HepG2 (cell line): ENCODE measurements at regions not wholly inside any gene's neighbourhood (a gene's known extent, or its start where the extent isn't known, plus 50 kb on each side); places are given as distances from the start of the nearest gene placed in this dataset.

Experiments used
- ATAC-seq: fragments of 200-7000 bp; cut with Tn5 transposase; 3 replicates; pipeline ENCODE4 v1.9.1; 2020; ENCODE audit warnings: mild to moderate bottlenecking, moderate library complexity
- BruUV-seq: library from RNA; stranded (reverse); fragments of 400-500 nt; replicated peaks from 2 replicates; lab custom pipeline; 2021; lab: Mats Ljungman, UMichigan
- CTCF ChIA-PET: fragments of 300-600 bp; formaldehyde crosslinking; extraction: SDS; loops from one replicate; lab custom pipeline; 2021; ENCODE audit warnings: low total read pairs, inconsistent platforms, low intra/inter-chr PET ratio; lab: Yijun Ruan, JAX
- POLR2A ChIA-PET: fragments of 350-600 bp; sonication (Branson Sonifier 250); formaldehyde crosslinking; loops from one replicate; lab custom pipeline; 2020; ENCODE audit warnings: antibody characterized with exemption, inconsistent platforms; lab: Yijun Ruan, JAX
- DNase-seq: peaks from one replicate; pipeline ENCODE4 v3.0.0-alpha.2; 2015; ENCODE audit warnings: low spot score
- FAIRE-seq: peaks from 3 replicates; lab custom pipeline; 2011; peaks lifted over from hg19 to GRCh38; lab: Jason Lieb, UNC
- H2AFZ ChIP-seq: one replicate; pipeline ENCODE4 v1.6.1; 2011; ENCODE audit warnings: low read length, inconsistent platforms
- H3K27ac ChIP-seq: fragments of 300-600 bp; 3 replicates; pipeline ENCODE4 v1.8.0; 2011; ENCODE audit warnings: mixed run types, mild to moderate bottlenecking, mixed read lengths, low read length, inconsistent platforms; ENCODE audit not compliant: insufficient read depth; ENCODE audit errors: extremely low read length
- H3K27me3 ChIP-seq, 2 experiments: fragments of 200-600 bp in 1 of 2; 2 replicates in 1 of 2; 3 replicates in 1 of 2; pipeline versions ENCODE4 v1.6.0 to v1.8.0; 2011; ENCODE audit warnings: low read length in 2 of 2, mild to moderate bottlenecking in 2 of 2, moderate library complexity in 2 of 2, inconsistent platforms in 1 of 2; ENCODE audit not compliant: insufficient read depth in 2 of 2, control insufficient read depth in 1 of 2
- H3K36me3 ChIP-seq, 2 experiments: fragments of 200-600 bp in 1 of 2; replicated peaks in 1 of 2; 2 replicates in 1 of 2; 3 replicates in 1 of 2; pipeline versions ENCODE4 v1.5.1 to v1.8.0; 2011; ENCODE audit warnings: low read length in 2 of 2, inconsistent platforms in 1 of 2; ENCODE audit not compliant: insufficient read depth in 2 of 2, control insufficient read depth in 1 of 2
- H3K4me1 ChIP-seq: 2 replicates; pipeline ENCODE4 v1.5.1; 2012; ENCODE audit warnings: low read length, inconsistent platforms; ENCODE audit not compliant: insufficient read depth
- H3K4me2 ChIP-seq: 2 replicates; pipeline ENCODE4 v1.6.0; 2011; ENCODE audit warnings: low read depth, low read length, inconsistent platforms
- H3K4me3 ChIP-seq, 3 experiments: fragments of 200-600 bp in 1 of 3; sonication (generic), shearing (Covaris generic) in 1 of 3; replicated peaks in 1 of 3; 2 replicates each; pipeline ENCODE4 v1.5.1; 2011 to 2016; ENCODE audit warnings: low read length in 3 of 3, inconsistent platforms in 2 of 3, low read depth in 2 of 3, mild to moderate bottlenecking in 2 of 3, control low read depth in 1 of 3, mixed read lengths in 1 of 3; ENCODE audit not compliant: insufficient read depth in 1 of 3
- H3K79me2 ChIP-seq: one replicate; pipeline ENCODE4 v1.6.1; 2011; ENCODE audit warnings: low read length, inconsistent platforms; ENCODE audit not compliant: insufficient read depth
- H3K9ac ChIP-seq: 2 replicates; pipeline ENCODE4 v1.6.0; 2011; ENCODE audit warnings: mild to moderate bottlenecking, low read depth, low read length, inconsistent platforms; ENCODE audit not compliant: insufficient read depth
- H3K9me3 ChIP-seq: 2 replicates; pipeline ENCODE4 v1.5.1; 2012; ENCODE audit warnings: mild to moderate bottlenecking, low read length
- H4K20me1 ChIP-seq: 2 replicates; pipeline ENCODE4 v1.6.0; 2011; ENCODE audit warnings: inconsistent platforms, mild to moderate bottlenecking, low read length, moderate library complexity; ENCODE audit not compliant: insufficient read depth
- GRHL1 ChIP-seq: sonication (generic); formaldehyde crosslinking; conservative IDR thresholded peaks from 2 replicates; pipeline ENCODE4 v1.8.0; 2022; ENCODE audit warnings: missing genetic modification reagents
- KLF13 ChIP-seq: sonication (generic); formaldehyde crosslinking; IDR thresholded peaks from 2 replicates; pipeline ENCODE4 v1.4.0; 2020; ENCODE audit warnings: mild to moderate bottlenecking, missing genetic modification reagents
- MZF1 ChIP-seq: sonication (generic); formaldehyde crosslinking; IDR thresholded peaks from 2 replicates; pipeline ENCODE4 v1.8.1; 2023; ENCODE audit warnings: mild to moderate bottlenecking, missing genetic modification reagents, borderline replicate concordance
- TRAFD1 ChIP-seq: sonication (generic); formaldehyde crosslinking; IDR thresholded peaks from 2 replicates; pipeline ENCODE4 v1.5.1; 2020; ENCODE audit warnings: missing genetic modification reagents, mild to moderate bottlenecking, borderline replicate concordance
- ZNF343 ChIP-seq: sonication (generic); formaldehyde crosslinking; IDR thresholded peaks from 2 replicates; pipeline ENCODE4 v1.4.0; 2020; ENCODE audit warnings: mild to moderate bottlenecking, missing genetic modification reagents
- ZNF432 ChIP-seq: sonication (generic); formaldehyde crosslinking; IDR thresholded peaks from 2 replicates; pipeline ENCODE4 v1.5.0; 2020; ENCODE audit warnings: missing genetic modification reagents, mild to moderate bottlenecking, borderline replicate concordance
- ZNF549 ChIP-seq: sonication (generic); formaldehyde crosslinking; IDR thresholded peaks from 2 replicates; pipeline ENCODE4 v1.5.0; 2020; ENCODE audit warnings: missing genetic modification reagents
- ZNF557 ChIP-seq: sonication (generic); formaldehyde crosslinking; IDR thresholded peaks from 2 replicates; pipeline ENCODE4 v1.4.0; 2020; ENCODE audit warnings: missing genetic modification reagents
- WGBS: methylation state at CpG from one replicate; pipeline ENCODE4 v1.1.6; 2017; ENCODE audit warnings: low lambda C conversion rate; 5-methylcytosine and 5-hydroxymethylcytosine counted together
- in situ Hi-C: cut with HindIII; loops from 2 replicates; pipeline ENCODE4 v1.10.0; 2017; ENCODE audit warnings: low pct_unique_long_range_greater_than_20kb; ENCODE audit not compliant: extremely low pct_ligation_motif_present
- intact Hi-C: fragments of 100-400 bp; cut with micrococcal nuclease; formaldehyde crosslinking; loops from one replicate; pipeline ENCODE4 v1.10.0; 2022; ENCODE audit not compliant: unreplicated experiment
- TF ChIP-seq, protein P1 (sequence below): sonication (generic); formaldehyde crosslinking; IDR thresholded peaks from 2 replicates; pipeline ENCODE4 v1.4.0; 2020; ENCODE audit warnings: missing genetic modification reagents, borderline replicate concordance

DNA sequence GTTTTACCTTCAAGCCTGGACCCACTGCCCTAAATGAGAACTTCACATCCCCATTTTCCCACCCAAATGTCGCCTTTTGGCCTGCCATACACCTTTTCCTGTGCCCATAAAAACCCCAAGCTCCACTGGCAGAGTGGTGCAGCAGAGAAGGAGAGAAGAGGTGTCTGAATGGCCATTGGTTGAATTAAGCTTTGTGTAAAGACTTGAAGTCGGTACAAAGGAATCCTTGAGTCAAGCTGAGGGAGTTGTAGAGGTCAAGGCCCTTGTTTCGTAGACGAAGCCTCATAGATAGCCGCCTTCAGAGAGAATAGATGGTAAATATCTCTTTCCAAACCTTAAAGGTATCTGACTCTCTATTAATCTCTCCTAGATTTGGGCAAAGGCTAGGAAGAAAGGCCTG is 1479.2 kb upstream of the PRR20A start:
- POLR2A ChIA-PET, result no interaction called here
- TF ChIP-seq ZNF432 (no peak), KLF13 (CRISPR knock-in tag) (no peak), ZNF343 (no peak), TRAFD1 (CRISPR knock-in tag) (no peak), ZNF549 (CRISPR knock-in tag) (no peak), ZNF557 (CRISPR knock-in tag) (no peak), MZF1 (no peak), GRHL1 (CRISPR knock-in tag) (no peak)
- TF ChIP-seq, protein P1, sequence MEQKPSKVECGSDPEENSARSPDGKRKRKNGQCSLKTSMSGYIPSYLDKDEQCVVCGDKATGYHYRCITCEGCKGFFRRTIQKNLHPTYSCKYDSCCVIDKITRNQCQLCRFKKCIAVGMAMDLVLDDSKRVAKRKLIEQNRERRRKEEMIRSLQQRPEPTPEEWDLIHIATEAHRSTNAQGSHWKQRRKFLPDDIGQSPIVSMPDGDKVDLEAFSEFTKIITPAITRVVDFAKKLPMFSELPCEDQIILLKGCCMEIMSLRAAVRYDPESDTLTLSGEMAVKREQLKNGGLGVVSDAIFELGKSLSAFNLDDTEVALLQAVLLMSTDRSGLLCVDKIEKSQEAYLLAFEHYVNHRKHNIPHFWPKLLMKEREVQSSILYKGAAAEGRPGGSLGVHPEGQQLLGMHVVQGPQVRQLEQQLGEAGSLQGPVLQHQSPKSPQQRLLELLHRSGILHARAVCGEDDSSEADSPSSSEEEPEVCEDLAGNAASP (CRISPR knock-in tag), result no peak
- H2AFZ ChIP-seq, result no peak overlapping the region
- H3K4me2 ChIP-seq, result no peak overlapping the region
- ATAC-seq (no peak), DNase-seq (no peak), FAIRE-seq (no peak)
- no peaks in the 10 kb centered on the region for H3K36me3 ChIP-seq
- H3K9ac ChIP-seq, result no peak overlapping the region
- WGBS, result 0% methylated on average over 5 of the region's 5 CpGs
- H4K20me1 ChIP-seq, result no peaks in the 10 kb centered on the region
- no peak overlapping the region for H3K27ac ChIP-seq
- no peaks in the 10 kb centered on the region for H3K4me1 ChIP-seq
- H3K4me3 ChIP-seq, result no peak overlapping the region
- in situ Hi-C loops (no loop called here), intact Hi-C loops (no loop called here)
- CTCF ChIA-PET, result no interaction called here
- BruUV-seq, result no TSS peak
- no peaks in the 10 kb centered on the region for H3K79me2 ChIP-seq
- H3K9me3 ChIP-seq, result peaks cover 33% of the 10 kb centered on the region
- no peaks in the 10 kb centered on the region for H3K27me3 ChIP-seq
